IPS-18a (cell line): ENCODE measurements at regions not wholly inside any gene's neighbourhood (a gene's known extent, or its start where the extent isn't known, plus 50 kb on each side); places are given as distances from the start of the nearest gene placed in this dataset.

Experiments
- H3K27ac ChIP-seq: one replicate; pipeline ENCODE4 v1.5.1; 2013; ENCODE audit warnings: low read length
- H3K27me3 ChIP-seq: one replicate; pipeline ENCODE4 v1.6.1; 2013; ENCODE audit warnings: mild to moderate bottlenecking, low read length; ENCODE audit not compliant: control insufficient read depth, insufficient read depth
- H3K36me3 ChIP-seq: one replicate; pipeline ENCODE4 v1.6.1; 2013; ENCODE audit warnings: low read depth, low read length; ENCODE audit not compliant: control insufficient read depth
- H3K4me1 ChIP-seq: one replicate; pipeline ENCODE4 v1.6.1; 2013; ENCODE audit warnings: low read depth, low read length; ENCODE audit not compliant: control insufficient read depth
- H3K4me3 ChIP-seq: one replicate; pipeline ENCODE4 v1.5.1; 2013; ENCODE audit warnings: low read length
- H3K9ac ChIP-seq: one replicate; pipeline ENCODE4 v1.6.1; 2013; ENCODE audit warnings: mild to moderate bottlenecking, low read length, moderate library complexity
- H3K9me3 ChIP-seq: one replicate; pipeline ENCODE4 v1.6.1; 2013; ENCODE audit warnings: low read depth, low read length; ENCODE audit not compliant: control insufficient read depth

- Histone ChIP-seq H3K9me3 (no peaks in the 10 kb centered on the region), H3K4me1 (no peaks in the 10 kb centered on the region), H3K36me3 (no peaks in the 10 kb centered on the region), H3K4me3 (no peak overlapping the region), H3K9ac (no peak overlapping the region), H3K27ac (no peak overlapping the region), H3K27me3 (no peaks in the 10 kb centered on the region)
These were observed 1060.0 kb upstream of the MIR17HG start for GRCh38 chr13:90287521-90287920.

GRCh38 chr13:90293793-90294361, 1053.6 kb upstream of the MIR17HG start:
- no peak overlapping the region for H3K9ac ChIP-seq
- H3K4me3 ChIP-seq, result no peak overlapping the region

GRCh38 chr13:90299238-90299637, 1048.2 kb upstream of the MIR17HG start:
- H3K27me3 ChIP-seq, result no peaks in the 10 kb centered on the region
- H3K4me1 ChIP-seq, result peaks cover 4% of the 10 kb centered on the region
- no peak overlapping the region for H3K27ac ChIP-seq
- H3K4me3 ChIP-seq, result no peak overlapping the region
- H3K9me3 ChIP-seq, result no peaks in the 10 kb centered on the region
- H3K9ac ChIP-seq, result no peak overlapping the region
- H3K36me3 ChIP-seq, result no peaks in the 10 kb centered on the region

More at GRCh38 chr13:90293793-90294361, 1053.6 kb upstream of the MIR17HG start:
- Histone ChIP-seq H3K36me3 (no peaks in the 10 kb centered on the region), H3K27ac (no peak overlapping the region), H3K4me1 (no peaks in the 10 kb centered on the region), H3K9me3 (no peaks in the 10 kb centered on the region), H3K27me3 (no peaks in the 10 kb centered on the region)

- Histone ChIP-seq H3K9me3 (no peaks in the 10 kb centered on the region), H3K27ac (no peak overlapping the region), H3K4me1 (peaks cover 4% of the 10 kb centered on the region), H3K27me3 (no peaks in the 10 kb centered on the region), H3K36me3 (no peaks in the 10 kb centered on the region), H3K4me3 (no peak overlapping the region), H3K9ac (no peak overlapping the region)
These were observed 1047.5 kb upstream of the MIR17HG start for GRCh38 chr13:90300015-90300414.

GRCh38 chr13:90302107-90302506, 1045.4 kb upstream of the MIR17HG start:
- no peak overlapping the region for H3K27ac ChIP-seq
- no peak overlapping the region for H3K9ac ChIP-seq
- H3K27me3 ChIP-seq, result no peaks in the 10 kb centered on the region
- peaks cover 4% of the 10 kb centered on the region for H3K4me1 ChIP-seq
- H3K4me3 ChIP-seq, result no peak overlapping the region
- no peaks in the 10 kb centered on the region for H3K36me3 ChIP-seq
- H3K9me3 ChIP-seq, result no peaks in the 10 kb centered on the region

GRCh38 chr13:90305796-90306195, 1041.7 kb upstream of the MIR17HG start:
- H3K27me3 ChIP-seq, result no peaks in the 10 kb centered on the region
- H3K4me1 ChIP-seq, result no peaks in the 10 kb centered on the region
- no peaks in the 10 kb centered on the region for H3K9me3 ChIP-seq
- no peak overlapping the region for H3K4me3 ChIP-seq
- no peaks in the 10 kb centered on the region for H3K36me3 ChIP-seq
- H3K27ac ChIP-seq, result no peak overlapping the region
- H3K9ac ChIP-seq, result no peak overlapping the region

GRCh38 chr13:90307136-90307535, 1040.4 kb upstream of the MIR17HG start:
- H3K36me3 ChIP-seq, result no peaks in the 10 kb centered on the region
- no peaks in the 10 kb centered on the region for H3K4me1 ChIP-seq
- H3K27ac ChIP-seq, result no peak overlapping the region
- no peaks in the 10 kb centered on the region for H3K27me3 ChIP-seq
- H3K9me3 ChIP-seq, result no peaks in the 10 kb centered on the region
- H3K4me3 ChIP-seq, result no peak overlapping the region
- no peak overlapping the region for H3K9ac ChIP-seq

- no peak overlapping the region for H3K9ac ChIP-seq
- H3K9me3 ChIP-seq, result no peaks in the 10 kb centered on the region
- no peak overlapping the region for H3K27ac ChIP-seq
- no peaks in the 10 kb centered on the region for H3K27me3 ChIP-seq
- no peaks in the 10 kb centered on the region for H3K4me1 ChIP-seq
- no peaks in the 10 kb centered on the region for H3K36me3 ChIP-seq
- H3K4me3 ChIP-seq, result no peak overlapping the region
These were observed 1039.2 kb upstream of the MIR17HG start for GRCh38 chr13:90308249-90308648.

- H3K27me3 ChIP-seq, result no peaks in the 10 kb centered on the region
- H3K36me3 ChIP-seq, result no peaks in the 10 kb centered on the region
- no peak overlapping the region for H3K4me3 ChIP-seq
- no peaks in the 10 kb centered on the region for H3K9me3 ChIP-seq
- H3K9ac ChIP-seq, result no peak overlapping the region
- H3K4me1 ChIP-seq, result no peaks in the 10 kb centered on the region
- no peak overlapping the region for H3K27ac ChIP-seq
These were observed 1035.6 kb upstream of the MIR17HG start for GRCh38 chr13:90311929-90312328.

GRCh38 chr13:90315061-90315460, 1032.4 kb upstream of the MIR17HG start:
- no peak overlapping the region for H3K9ac ChIP-seq
- no peak overlapping the region for H3K4me3 ChIP-seq
- H3K4me1 ChIP-seq, result no peaks in the 10 kb centered on the region
- no peaks in the 10 kb centered on the region for H3K36me3 ChIP-seq
- no peaks in the 10 kb centered on the region for H3K9me3 ChIP-seq
- no peak overlapping the region for H3K27ac ChIP-seq
- H3K27me3 ChIP-seq, result no peaks in the 10 kb centered on the region

- H3K27me3 ChIP-seq, result no peaks in the 10 kb centered on the region
- no peaks in the 10 kb centered on the region for H3K4me1 ChIP-seq
- no peak overlapping the region for H3K9ac ChIP-seq
- H3K27ac ChIP-seq, result no peak overlapping the region
- no peak overlapping the region for H3K4me3 ChIP-seq
- H3K9me3 ChIP-seq, result no peaks in the 10 kb centered on the region
- no peaks in the 10 kb centered on the region for H3K36me3 ChIP-seq
These were observed 1026.8 kb upstream of the MIR17HG start for GRCh38 chr13:90320664-90321063.

- no peak overlapping the region for H3K4me3 ChIP-seq
- H3K27me3 ChIP-seq, result no peaks in the 10 kb centered on the region
These were observed 1026.1 kb upstream of the MIR17HG start for GRCh38 chr13:90321281-90321931.

More at GRCh38 chr13:90321281-90321931, 1026.1 kb upstream of the MIR17HG start:
- Histone ChIP-seq H3K27ac (no peak overlapping the region), H3K36me3 (no peaks in the 10 kb centered on the region), H3K4me1 (no peaks in the 10 kb centered on the region), H3K9me3 (no peaks in the 10 kb centered on the region), H3K9ac (no peak overlapping the region)
